HCT116 (cell line): ENCODE measurements at regions not wholly inside any gene's neighbourhood (a gene's known extent, or its start where the extent isn't known, plus 50 kb on each side); places are given as distances from the start of the nearest gene placed in this dataset.

Experiments
- ATAC-seq: fragments of 200-7000 bp; cut with Tn5 transposase; 2 replicates; pipeline ENCODE4 v1.9.1; 2020; ENCODE audit warnings: mild to moderate bottlenecking, moderate library complexity
- BruUV-seq: library from RNA; stranded (reverse); fragments of 400-500 nt; replicated peaks from 2 replicates; lab custom pipeline; 2021; lab: Mats Ljungman, UMichigan
- CTCF ChIA-PET: fragments of 300-600 bp; sonication (Branson Sonifier 250); formaldehyde crosslinking; loops from one replicate; lab custom pipeline; 2021; ENCODE audit warnings: antibody characterized with exemption; lab: Charles Lee
- POLR2A ChIA-PET: fragments of 300-600, 350-600 bp; sonication (Branson Sonifier 250); formaldehyde crosslinking; loops from one replicate; lab custom pipeline; 2021; ENCODE audit warnings: antibody characterized with exemption; lab: Charles Lee
- RAD21 ChIA-PET, 2 experiments: fragments of 300-600 bp; sonication (Branson Sonifier 250); formaldehyde crosslinking; loops; one replicate each; lab custom pipeline; 2023; ENCODE audit warnings: low total read pairs in 2 of 2; ENCODE audit not compliant: uncharacterized antibody in 2 of 2, unreplicated experiment in 2 of 2, low non-redundant PET in 1 of 2; lab: Charles Lee
- DNase-seq: peaks from one replicate; pipeline ENCODE4 v3.0.0-alpha.2; 2010; ENCODE audit warnings: low read depth, low spot score
- H2AFZ ChIP-seq: fragments of 200-600 bp; shearing (Covaris generic), sonication (generic); 2 replicates; pipeline ENCODE4 v1.6.1; 2017; ENCODE audit warnings: low read depth, mixed run types, mixed read lengths, antibody characterized with exemption, low read length; ENCODE audit not compliant: poor library complexity, severe bottlenecking
- H3K27ac ChIP-seq: 2 replicates; pipeline ENCODE4 v1.5.1; 2012; ENCODE audit warnings: low read depth, low read length
- H3K27me3 ChIP-seq: fragments of 200-600 bp; sonication (generic); 2 replicates; pipeline ENCODE4 v1.6.1; 2016; ENCODE audit warnings: mixed run types, low read length, mixed read lengths; ENCODE audit not compliant: insufficient read depth
- H3K36me3 ChIP-seq, 2 experiments: fragments of 200-500 bp in 1 of 2; fragments of 200-600 bp in 1 of 2; sonication (Bioruptor generic) in 1 of 2; sonication (generic) in 1 of 2; 2 replicates each; pipeline versions ENCODE4 v1.5.1 to v1.6.1; 2014 to 2016; ENCODE audit warnings: low read length in 2 of 2, inconsistent platforms in 1 of 2, mixed read lengths in 1 of 2, mixed run types in 1 of 2; ENCODE audit not compliant: insufficient read depth in 2 of 2, control insufficient read depth in 1 of 2
- H3K4me1 ChIP-seq, 2 experiments: fragments of 200-600 bp in 1 of 2; sonication (generic) in 1 of 2; 2 replicates each; pipeline versions ENCODE4 v1.5.1 to v1.6.1; 2012 to 2017; ENCODE audit warnings: low read length in 2 of 2, inconsistent platforms in 1 of 2, mild to moderate bottlenecking in 1 of 2, mixed read lengths in 1 of 2, mixed run types in 1 of 2, moderate library complexity in 1 of 2; ENCODE audit not compliant: insufficient read depth in 2 of 2, control insufficient read depth in 1 of 2
- H3K4me2 ChIP-seq: fragments of 200-600 bp; sonication (generic); 2 replicates; pipeline ENCODE4 v1.6.1; 2017; ENCODE audit warnings: mixed run types, low read length, mixed read lengths
- H3K4me3 ChIP-seq, 2 experiments: fragments of 200-600 bp in 1 of 2; sonication (generic) in 1 of 2; replicated peaks in 1 of 2; 2 replicates each; pipeline ENCODE4 v1.5.1; 2011 to 2016; ENCODE audit warnings: low read length in 2 of 2, control low read depth in 1 of 2, low read depth in 1 of 2, mild to moderate bottlenecking in 1 of 2, mixed read lengths in 1 of 2, mixed run types in 1 of 2
- H3K79me2 ChIP-seq: fragments of 200-600 bp; sonication (generic); 2 replicates; pipeline ENCODE4 v1.6.1; 2017; ENCODE audit warnings: mild to moderate bottlenecking, mixed run types, low read length, moderate library complexity, mixed read lengths; ENCODE audit not compliant: insufficient read depth
- H3K9ac ChIP-seq: fragments of 200-600 bp; sonication (generic); 2 replicates; pipeline ENCODE4 v1.6.1; 2016; ENCODE audit warnings: low read length, mixed read lengths
- H3K9me2 ChIP-seq: fragments of 200-600 bp; sonication (generic), shearing (Covaris generic); 2 replicates; pipeline ENCODE4 v1.6.1; 2017; ENCODE audit warnings: mixed run types, mild to moderate bottlenecking, moderate library complexity; ENCODE audit not compliant: insufficient read depth
- H3K9me3 ChIP-seq, 2 experiments: fragments of 200-500 bp in 1 of 2; fragments of 200-600 bp in 1 of 2; sonication (Bioruptor generic) in 1 of 2; sonication (generic) in 1 of 2; 2 replicates each; pipeline ENCODE4 v1.6.1; 2014 to 2017; ENCODE audit warnings: low read length in 2 of 2, mixed read lengths in 2 of 2, inconsistent platforms in 1 of 2, low read depth in 1 of 2, mild to moderate bottlenecking in 1 of 2, mixed run types in 1 of 2, moderate library complexity in 1 of 2; ENCODE audit not compliant: control insufficient read depth in 1 of 2, insufficient read depth in 1 of 2
- H4K20me1 ChIP-seq: fragments of 200-600 bp; sonication (generic), shearing (Covaris generic); 2 replicates; pipeline ENCODE4 v1.6.1; 2017; ENCODE audit warnings: mixed run types, mild to moderate bottlenecking, moderate library complexity; ENCODE audit not compliant: insufficient read depth
- CEBPB ChIP-seq: IDR thresholded peaks from 2 replicates; pipeline ENCODE4 v1.6.1; 2012; ENCODE audit warnings: low read depth
- EGR1 ChIP-seq: IDR thresholded peaks from 2 replicates; pipeline ENCODE4 v1.6.1; 2012; ENCODE audit warnings: low read depth
- ELF1 ChIP-seq: IDR thresholded peaks from 2 replicates; pipeline ENCODE4 v1.6.1; 2012; ENCODE audit warnings: low read depth, borderline replicate concordance
- JUND ChIP-seq: IDR thresholded peaks from 2 replicates; pipeline ENCODE4 v1.6.1; 2012
- POLR2A ChIP-seq: IDR thresholded peaks from 2 replicates; pipeline ENCODE4 v1.7.0; 2011; ENCODE audit warnings: borderline replicate concordance; ENCODE audit not compliant: insufficient read depth, insufficient read length; ENCODE audit errors: extremely low read depth
- POLR2AphosphoS5 ChIP-seq: IDR thresholded peaks from 2 replicates; pipeline ENCODE4 v1.6.1; 2011; ENCODE audit warnings: mild to moderate bottlenecking, low read depth, low read length, moderate library complexity
- RAD21 ChIP-seq: IDR thresholded peaks from 2 replicates; pipeline ENCODE4 v1.6.1; 2012; ENCODE audit warnings: low read depth, mild to moderate bottlenecking
- SIN3A ChIP-seq: IDR thresholded peaks from 2 replicates; pipeline ENCODE4 v1.6.1; 2012; ENCODE audit warnings: low read depth
- SP1 ChIP-seq: IDR thresholded peaks from 2 replicates; pipeline ENCODE4 v1.6.1; 2012; ENCODE audit warnings: low read depth
- ZNF274 ChIP-seq: fragments of 200-500 bp; sonication (Bioruptor generic); IDR thresholded peaks from 2 replicates; pipeline ENCODE4 v1.6.1; 2014; ENCODE audit warnings: mild to moderate bottlenecking, low read depth, low read length, inconsistent platforms
- intact Hi-C: fragments of 100-400 bp; cut with micrococcal nuclease; formaldehyde crosslinking; loops from 2 replicates; pipeline ENCODE4 v1.10.0; 2022
- TF ChIP-seq, protein P1 (sequence below), 3 experiments: fragments of 200-600 bp in 1 of 3; sonication (generic) in 1 of 3; IDR thresholded peaks in 2 of 3; conservative IDR thresholded peaks in 1 of 3; 2 replicates each; pipeline ENCODE4 v1.5.1; 2012 to 2017; ENCODE audit warnings: low read depth in 2 of 3, low read length in 2 of 3, antibody characterized with exemption in 1 of 3, borderline replicate concordance in 1 of 3, control low read depth in 1 of 3, mild to moderate bottlenecking in 1 of 3, mixed read lengths in 1 of 3, mixed run types in 1 of 3, moderate library complexity in 1 of 3; ENCODE audit not compliant: insufficient read depth in 1 of 3
- TF ChIP-seq, protein P2 (sequence below): IDR thresholded peaks from 2 replicates; pipeline ENCODE4 v1.6.1; 2011; ENCODE audit warnings: mild to moderate bottlenecking, low read length, moderate library complexity; ENCODE audit not compliant: insufficient replicate concordance; ENCODE audit errors: extremely low read depth

DNA sequence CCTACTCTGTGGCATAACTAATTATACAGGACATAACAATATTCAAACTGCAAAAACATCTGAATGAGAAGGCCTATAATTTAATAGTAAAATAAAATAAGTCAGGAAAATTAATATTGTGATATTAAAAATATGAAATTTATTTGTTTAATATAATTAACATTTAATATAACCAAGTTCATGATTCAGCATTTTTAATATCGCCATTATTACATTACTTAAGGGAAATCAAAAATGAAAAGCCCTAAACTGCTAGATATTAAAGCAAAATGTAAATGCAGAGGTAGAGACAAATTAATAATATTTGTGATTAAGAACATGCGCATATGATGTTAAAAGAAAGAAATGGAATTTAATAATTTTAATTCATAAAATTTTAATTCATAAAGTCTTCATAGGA is 683.4 kb upstream of the EYS start:
- ChIA-PET POLR2A (no interaction called here), CTCF (no interaction called here)
- Histone ChIP-seq H3K9me2 (no peaks in the 10 kb centered on the region), H3K27ac (no peak overlapping the region), H3K4me3 (no peak overlapping the region), H3K36me3 (no peaks in the 10 kb centered on the region), H3K9me3 (peaks cover 0 to 9% of the 10 kb centered on the region in 2 experiments; a peak in 2 of 4 replicates), H4K20me1 (no peaks in the 10 kb centered on the region)
- no TSS peak for BruUV-seq
- DNase-seq (no peak), ATAC-seq (no peak)
- TF ChIP-seq JUND = no peak
- TF ChIP-seq POLR2A = no peak
- TF ChIP-seq EGR1 = no peak
- TF ChIP-seq CEBPB = no peak
- TF ChIP-seq, protein P1, sequence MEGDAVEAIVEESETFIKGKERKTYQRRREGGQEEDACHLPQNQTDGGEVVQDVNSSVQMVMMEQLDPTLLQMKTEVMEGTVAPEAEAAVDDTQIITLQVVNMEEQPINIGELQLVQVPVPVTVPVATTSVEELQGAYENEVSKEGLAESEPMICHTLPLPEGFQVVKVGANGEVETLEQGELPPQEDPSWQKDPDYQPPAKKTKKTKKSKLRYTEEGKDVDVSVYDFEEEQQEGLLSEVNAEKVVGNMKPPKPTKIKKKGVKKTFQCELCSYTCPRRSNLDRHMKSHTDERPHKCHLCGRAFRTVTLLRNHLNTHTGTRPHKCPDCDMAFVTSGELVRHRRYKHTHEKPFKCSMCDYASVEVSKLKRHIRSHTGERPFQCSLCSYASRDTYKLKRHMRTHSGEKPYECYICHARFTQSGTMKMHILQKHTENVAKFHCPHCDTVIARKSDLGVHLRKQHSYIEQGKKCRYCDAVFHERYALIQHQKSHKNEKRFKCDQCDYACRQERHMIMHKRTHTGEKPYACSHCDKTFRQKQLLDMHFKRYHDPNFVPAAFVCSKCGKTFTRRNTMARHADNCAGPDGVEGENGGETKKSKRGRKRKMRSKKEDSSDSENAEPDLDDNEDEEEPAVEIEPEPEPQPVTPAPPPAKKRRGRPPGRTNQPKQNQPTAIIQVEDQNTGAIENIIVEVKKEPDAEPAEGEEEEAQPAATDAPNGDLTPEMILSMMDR (IDR thresholded peaks at IDR 0.05 in 2 of 3, conservative IDR thresholded peaks at IDR 0.05 in 1 of 3; ENCODE audit: borderline replicate concordance in 1 of 3, insufficient read depth in 1 of 3, low read depth in 2 of 3, low read length in 2 of 3) = no peak
- TF ChIP-seq SP1 = no peak
- no peak for TF ChIP-seq RAD21
- no peak for TF ChIP-seq POLR2AphosphoS5
- TF ChIP-seq, protein P2, sequence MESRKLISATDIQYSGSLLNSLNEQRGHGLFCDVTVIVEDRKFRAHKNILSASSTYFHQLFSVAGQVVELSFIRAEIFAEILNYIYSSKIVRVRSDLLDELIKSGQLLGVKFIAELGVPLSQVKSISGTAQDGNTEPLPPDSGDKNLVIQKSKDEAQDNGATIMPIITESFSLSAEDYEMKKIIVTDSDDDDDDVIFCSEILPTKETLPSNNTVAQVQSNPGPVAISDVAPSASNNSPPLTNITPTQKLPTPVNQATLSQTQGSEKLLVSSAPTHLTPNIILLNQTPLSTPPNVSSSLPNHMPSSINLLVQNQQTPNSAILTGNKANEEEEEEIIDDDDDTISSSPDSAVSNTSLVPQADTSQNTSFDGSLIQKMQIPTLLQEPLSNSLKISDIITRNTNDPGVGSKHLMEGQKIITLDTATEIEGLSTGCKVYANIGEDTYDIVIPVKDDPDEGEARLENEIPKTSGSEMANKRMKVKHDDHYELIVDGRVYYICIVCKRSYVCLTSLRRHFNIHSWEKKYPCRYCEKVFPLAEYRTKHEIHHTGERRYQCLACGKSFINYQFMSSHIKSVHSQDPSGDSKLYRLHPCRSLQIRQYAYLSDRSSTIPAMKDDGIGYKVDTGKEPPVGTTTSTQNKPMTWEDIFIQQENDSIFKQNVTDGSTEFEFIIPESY = no peak
- TF ChIP-seq ZNF274 = no peak
- no peak for TF ChIP-seq ELF1
- no peak for TF ChIP-seq SIN3A
- TF ChIP-seq, all 23 proteins: peak for 0
- intact Hi-C loops = no loop called here
- Histone ChIP-seq H3K9ac (no peak overlapping the region), H2AFZ (no peak overlapping the region), H3K79me2 (no peaks in the 10 kb centered on the region), H3K4me1 (no peaks in the 10 kb centered on the region; a peak in 1 of 4 replicates), H3K4me2 (no peak overlapping the region), H3K27me3 (no peaks in the 10 kb centered on the region)
- RAD21 ChIA-PET = no interaction called here
